ENCODE measurements at regions not wholly inside any gene's neighbourhood (a gene's known extent, or its start where the extent isn't known, plus 50 kb on each side); places are given as distances from the start of the nearest gene placed in this dataset.

DNA sequence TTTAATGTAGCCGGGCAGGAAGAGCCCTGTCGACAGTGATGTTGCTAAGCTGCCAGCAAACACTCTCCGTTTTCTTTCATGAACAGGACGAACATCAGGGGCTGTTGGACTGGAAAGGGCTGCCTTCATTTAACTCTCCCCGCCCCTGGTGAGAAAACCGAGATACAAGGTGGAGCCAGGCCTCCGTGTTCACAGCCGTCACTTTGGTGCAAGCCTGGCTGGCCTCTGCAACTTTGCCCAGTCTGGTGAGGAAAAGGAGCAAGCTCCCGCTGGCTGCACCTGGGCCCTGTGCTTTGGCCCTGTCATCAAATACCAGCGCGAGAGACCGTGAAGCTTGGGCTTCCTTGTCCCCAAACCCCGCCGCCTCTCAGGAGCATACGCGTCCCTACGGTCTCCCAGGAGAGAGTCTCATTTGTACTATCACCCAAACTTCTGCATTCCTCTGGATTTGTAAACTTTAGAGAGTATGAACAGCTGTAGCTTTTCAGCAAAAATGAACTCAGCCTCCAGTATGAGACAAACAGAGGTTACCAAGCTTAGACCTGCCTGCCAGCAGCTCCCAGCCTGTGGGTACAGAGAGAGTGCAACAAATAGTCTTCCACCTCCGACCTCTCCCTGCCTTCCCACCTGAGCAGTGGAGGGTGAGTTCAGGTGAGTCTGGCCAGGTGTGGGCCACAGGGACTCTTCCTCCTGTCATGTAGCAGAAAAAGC lies 445.3 kb upstream of the MGMT start:
- TF ChIP-seq, protein P1, sequence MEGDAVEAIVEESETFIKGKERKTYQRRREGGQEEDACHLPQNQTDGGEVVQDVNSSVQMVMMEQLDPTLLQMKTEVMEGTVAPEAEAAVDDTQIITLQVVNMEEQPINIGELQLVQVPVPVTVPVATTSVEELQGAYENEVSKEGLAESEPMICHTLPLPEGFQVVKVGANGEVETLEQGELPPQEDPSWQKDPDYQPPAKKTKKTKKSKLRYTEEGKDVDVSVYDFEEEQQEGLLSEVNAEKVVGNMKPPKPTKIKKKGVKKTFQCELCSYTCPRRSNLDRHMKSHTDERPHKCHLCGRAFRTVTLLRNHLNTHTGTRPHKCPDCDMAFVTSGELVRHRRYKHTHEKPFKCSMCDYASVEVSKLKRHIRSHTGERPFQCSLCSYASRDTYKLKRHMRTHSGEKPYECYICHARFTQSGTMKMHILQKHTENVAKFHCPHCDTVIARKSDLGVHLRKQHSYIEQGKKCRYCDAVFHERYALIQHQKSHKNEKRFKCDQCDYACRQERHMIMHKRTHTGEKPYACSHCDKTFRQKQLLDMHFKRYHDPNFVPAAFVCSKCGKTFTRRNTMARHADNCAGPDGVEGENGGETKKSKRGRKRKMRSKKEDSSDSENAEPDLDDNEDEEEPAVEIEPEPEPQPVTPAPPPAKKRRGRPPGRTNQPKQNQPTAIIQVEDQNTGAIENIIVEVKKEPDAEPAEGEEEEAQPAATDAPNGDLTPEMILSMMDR (IDR thresholded peaks at IDR 0.05; ENCODE audit: insufficient read depth, low read length, poor library complexity, severe bottlenecking), result no peak
- no peak for DNase-seq (ENCODE audit: low read depth)
- no peaks in the 10 kb centered on the region for H3K27me3 ChIP-seq (ENCODE audit: control insufficient read depth, insufficient read depth, low read length)
- no peak overlapping the region for H3K4me3 ChIP-seq (ENCODE audit: low read depth, low read length)
- no peaks in the 10 kb centered on the region for H3K36me3 ChIP-seq (ENCODE audit: control insufficient read depth, insufficient read depth, low read length)

DNA sequence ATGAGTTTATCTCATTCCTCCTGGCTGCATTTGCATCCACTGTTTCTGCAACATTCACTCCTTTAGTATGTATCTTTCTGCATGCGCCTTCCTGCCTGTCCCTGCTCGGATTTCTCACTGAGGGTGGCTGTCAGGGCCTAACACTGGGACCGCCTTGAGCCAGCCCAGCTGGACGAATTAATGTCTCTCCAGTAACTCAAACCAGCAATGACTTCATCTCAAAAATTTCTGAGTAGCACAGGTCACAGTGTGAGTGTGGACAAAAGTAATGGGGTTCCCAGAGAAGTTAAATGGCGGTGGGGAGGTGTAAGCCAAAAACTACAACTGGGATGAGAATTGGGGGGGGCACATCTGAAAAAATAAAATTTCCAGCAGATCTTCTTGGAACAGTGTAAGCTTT lies 444.0 kb upstream of the MGMT start:
- no peak overlapping the region for H3K4me3 ChIP-seq (ENCODE audit: low read depth, low read length)
- TF ChIP-seq, protein P1 (IDR thresholded peaks at IDR 0.05; ENCODE audit: insufficient read depth, low read length, poor library complexity, severe bottlenecking), result no peak
- H3K36me3 ChIP-seq (ENCODE audit: control insufficient read depth, insufficient read depth, low read length), result no peaks in the 10 kb centered on the region
- DNase-seq (ENCODE audit: low read depth), result no peak
- no peaks in the 10 kb centered on the region for H3K27me3 ChIP-seq (ENCODE audit: control insufficient read depth, insufficient read depth, low read length)

DNA sequence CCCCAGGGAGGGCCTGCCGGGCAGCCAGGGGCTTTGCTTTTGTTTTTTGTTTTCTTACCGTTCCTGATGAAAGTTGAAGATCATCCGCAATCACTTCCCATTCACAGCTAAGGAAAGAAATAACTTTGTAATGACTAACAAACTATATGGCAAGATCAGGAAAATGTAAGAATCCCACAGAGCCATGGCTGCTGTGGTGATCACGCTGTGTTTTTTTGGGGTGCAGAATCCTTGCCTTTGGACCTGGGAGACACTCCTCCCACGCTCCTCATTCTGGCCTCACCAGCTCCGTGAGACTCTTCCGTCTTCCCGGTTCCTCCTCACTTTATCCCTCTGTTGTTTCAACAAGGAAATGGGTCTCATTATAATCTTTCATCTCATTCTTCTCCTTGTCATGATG lies 443.0 kb upstream of the MGMT start:
- no peak overlapping the region for H3K4me3 ChIP-seq (ENCODE audit: low read depth, low read length)
- DNase-seq (ENCODE audit: low read depth), result no peak

DNA sequence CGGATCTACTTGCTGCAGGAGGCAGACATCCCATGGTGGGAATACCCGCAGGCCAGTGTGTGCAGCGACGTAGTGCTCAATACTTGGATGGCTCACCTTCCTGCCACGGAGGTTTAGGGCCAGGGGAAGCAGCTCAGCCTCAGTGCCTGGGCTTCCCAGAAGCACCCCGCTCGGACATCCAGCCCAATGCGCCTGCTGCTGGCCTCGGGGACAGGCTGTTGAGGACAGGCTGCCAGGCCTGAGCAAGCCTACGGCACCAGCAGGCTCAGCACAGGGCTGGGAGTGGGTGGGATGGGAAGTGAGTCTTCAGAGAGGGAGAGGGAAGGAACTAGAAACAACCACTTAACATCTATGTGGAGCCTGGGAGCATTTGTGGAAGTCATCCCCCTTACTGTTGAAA lies 441.3 kb upstream of the MGMT start:
- Histone ChIP-seq H3K36me3 (ENCODE audit: control insufficient read depth, insufficient read depth, low read length) (no peaks in the 10 kb centered on the region), H3K4me3 (ENCODE audit: low read depth, low read length) (no peak overlapping the region), H3K27me3 (ENCODE audit: control insufficient read depth, insufficient read depth, low read length) (peaks cover 7% of the 10 kb centered on the region)
- TF ChIP-seq, protein P1 (IDR thresholded peaks at IDR 0.05; ENCODE audit: insufficient read depth, low read length, poor library complexity, severe bottlenecking), result no peak
- no peak for DNase-seq (ENCODE audit: low read depth)

More for the DNA sequence above, 443.0 kb upstream of the MGMT start:
- Histone ChIP-seq H3K27me3 (ENCODE audit: control insufficient read depth, insufficient read depth, low read length) (peaks cover 3% of the 10 kb centered on the region), H3K36me3 (ENCODE audit: control insufficient read depth, insufficient read depth, low read length) (no peaks in the 10 kb centered on the region)
- TF ChIP-seq, protein P1 (IDR thresholded peaks at IDR 0.05; ENCODE audit: insufficient read depth, low read length, poor library complexity, severe bottlenecking), result no peak

DNA sequence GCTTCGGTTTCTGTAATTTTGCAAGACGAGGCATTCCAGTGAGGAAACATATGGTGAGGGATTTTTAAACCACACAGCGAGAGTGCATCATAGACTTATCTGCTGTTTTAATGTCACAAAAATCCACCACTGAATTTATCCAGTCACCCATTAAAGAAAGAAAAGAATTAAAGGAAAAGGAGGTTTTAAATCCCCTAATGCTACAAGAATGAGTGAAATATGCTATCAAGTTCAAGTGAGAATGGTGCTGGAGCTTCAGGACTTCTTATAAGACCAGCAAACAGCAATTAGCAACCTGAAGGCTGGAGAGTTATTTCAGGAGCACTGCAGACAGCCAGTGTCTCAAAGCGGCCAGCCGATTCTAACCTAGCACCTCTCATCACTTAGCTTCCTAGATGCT lies 439.1 kb upstream of the MGMT start:
- TF ChIP-seq, protein P1 (IDR thresholded peaks at IDR 0.05; ENCODE audit: insufficient read depth, low read length, poor library complexity, severe bottlenecking), result no peak
- DNase-seq (ENCODE audit: low read depth), result no peak
- Histone ChIP-seq H3K27me3 (ENCODE audit: control insufficient read depth, insufficient read depth, low read length) (peaks cover 14% of the 10 kb centered on the region), H3K4me3 (ENCODE audit: low read depth, low read length) (no peak overlapping the region), H3K36me3 (ENCODE audit: control insufficient read depth, insufficient read depth, low read length) (no peaks in the 10 kb centered on the region)

DNA sequence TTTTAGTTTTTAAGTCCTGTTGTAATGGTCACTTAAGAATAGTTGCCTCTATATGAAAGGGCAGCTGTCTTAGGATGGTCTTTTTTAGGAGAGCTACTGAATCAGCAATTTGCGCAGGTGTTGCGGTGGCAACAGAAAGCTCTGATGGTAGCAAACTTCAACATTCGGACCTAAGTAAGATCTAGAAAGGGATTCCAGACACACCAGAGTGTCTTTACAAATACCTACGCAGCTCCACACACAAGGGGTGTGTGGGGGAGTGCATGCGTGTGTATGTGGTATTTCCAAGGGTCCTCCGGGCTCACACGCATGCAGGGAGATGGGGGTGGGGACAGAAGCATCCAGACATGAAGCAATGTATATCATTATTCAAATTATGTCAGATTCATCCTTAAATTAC lies 438.6 kb upstream of the MGMT start:
- TF ChIP-seq, protein P1 (IDR thresholded peaks at IDR 0.05; ENCODE audit: insufficient read depth, low read length, poor library complexity, severe bottlenecking), result no peak
- H3K36me3 ChIP-seq (ENCODE audit: control insufficient read depth, insufficient read depth, low read length), result no peaks in the 10 kb centered on the region
- no peak overlapping the region for H3K4me3 ChIP-seq (ENCODE audit: low read depth, low read length)
- peaks cover 14% of the 10 kb centered on the region for H3K27me3 ChIP-seq (ENCODE audit: control insufficient read depth, insufficient read depth, low read length)
- DNase-seq (ENCODE audit: low read depth), result no peak

Data from kidney epithelial cell (primary cell).